PC-9 (cell line): ENCODE measurements at regions not wholly inside any gene's neighbourhood (a gene's known extent, or its start where the extent isn't known, plus 50 kb on each side); places are given as distances from the start of the nearest gene placed in this dataset.
"Not testable (repeated sequence)": the region's sequence is repeated elsewhere in the genome, so short reads cannot be mapped to it uniquely, and the experiment has no call there.

ENCODE experiments used
- BruUV-seq: library from RNA; stranded (reverse); fragments of 400-500 nt; replicated peaks from 2 replicates; lab custom pipeline; 2021; lab: Mats Ljungman, UMichigan
- CTCF ChIA-PET: fragments of 300-600 bp; sonication (Branson Sonifier 250); formaldehyde crosslinking; loops from one replicate; lab custom pipeline; 2022; ENCODE audit warnings: antibody characterized with exemption; lab: Charles Lee
- POLR2A ChIA-PET: fragments of 300-600 bp; sonication (Branson Sonifier 250); formaldehyde crosslinking; loops from one replicate; lab custom pipeline; 2022; ENCODE audit warnings: antibody characterized with exemption; ENCODE audit not compliant: unreplicated experiment; lab: Charles Lee
- DNase-seq, 2 experiments: peaks; one replicate each; pipeline versions ENCODE4 v3.0.0 to v3.0.0-alpha.2; 2015 to 2022; ENCODE audit warnings: mixed read lengths in 1 of 2
- H2AFZ ChIP-seq: fragments of 200-600 bp; sonication (generic); 2 replicates; pipeline ENCODE4 v1.8.1; 2017; ENCODE audit warnings: antibody characterized with exemption
- H3F3A ChIP-seq: fragments of 200-600 bp; sonication (generic); 2 replicates; pipeline ENCODE4 v1.8.1; 2017; ENCODE audit warnings: antibody characterized with exemption, mild to moderate bottlenecking, low read depth; ENCODE audit not compliant: insufficient read depth
- H3K27ac ChIP-seq: fragments of 200-600 bp; sonication (generic); 2 replicates; pipeline ENCODE4 v1.6.1; 2016; ENCODE audit warnings: mixed run types
- H3K27me3 ChIP-seq: fragments of 200-600 bp; sonication (generic); 2 replicates; pipeline ENCODE4 v1.6.1; 2016; ENCODE audit warnings: low read depth, mixed run types; ENCODE audit not compliant: insufficient read depth
- H3K36me3 ChIP-seq: fragments of 200-600 bp; sonication (generic); 2 replicates; pipeline ENCODE4 v1.6.1; 2016; ENCODE audit warnings: low read depth, mixed run types
- H3K4me1 ChIP-seq: fragments of 200-600 bp; sonication (generic); replicated peaks from 2 replicates; pipeline ENCODE4 v1.6.1; 2016; ENCODE audit warnings: mixed run types; ENCODE audit not compliant: insufficient read depth
- H3K4me2 ChIP-seq: fragments of 200-600 bp; sonication (generic); 2 replicates; pipeline ENCODE4 v1.6.1; 2017; ENCODE audit warnings: mixed run types
- H3K4me3 ChIP-seq: fragments of 200-600 bp; sonication (generic); 2 replicates; pipeline ENCODE4 v1.6.1; 2016; ENCODE audit warnings: mixed run types
- H3K79me2 ChIP-seq: fragments of 200-600 bp; sonication (generic); 2 replicates; pipeline ENCODE4 v1.6.1; 2017; ENCODE audit warnings: low read depth, mixed run types
- H3K9me2 ChIP-seq: fragments of 200-600 bp; sonication (generic); 2 replicates; pipeline ENCODE4 v1.8.1; 2017; ENCODE audit warnings: mild to moderate bottlenecking; ENCODE audit not compliant: insufficient read depth
- H3K9me3 ChIP-seq: fragments of 200-600 bp; sonication (generic); 2 replicates; pipeline ENCODE4 v1.8.1; 2016; ENCODE audit warnings: low read depth; ENCODE audit not compliant: insufficient read depth
- H4K20me1 ChIP-seq: fragments of 200-600 bp; sonication (generic); 2 replicates; pipeline ENCODE4 v1.8.1; 2017; ENCODE audit not compliant: insufficient read depth
- EZH2 ChIP-seq: fragments of 200-600 bp; sonication (generic); IDR thresholded peaks from 2 replicates; pipeline ENCODE4 v1.8.0; 2017; ENCODE audit warnings: antibody characterized with exemption, low read depth
- intact Hi-C: fragments of 100-400 bp; cut with micrococcal nuclease; formaldehyde crosslinking; loops from one replicate; pipeline ENCODE4 v1.10.0; 2022; ENCODE audit not compliant: unreplicated experiment
- TF ChIP-seq, protein P1 (sequence below): fragments of 200-600 bp; sonication (generic); conservative IDR thresholded peaks from 2 replicates; pipeline ENCODE4 v1.6.1; 2017; ENCODE audit warnings: mixed run types, antibody characterized with exemption, mild to moderate bottlenecking, moderate library complexity

DNA sequence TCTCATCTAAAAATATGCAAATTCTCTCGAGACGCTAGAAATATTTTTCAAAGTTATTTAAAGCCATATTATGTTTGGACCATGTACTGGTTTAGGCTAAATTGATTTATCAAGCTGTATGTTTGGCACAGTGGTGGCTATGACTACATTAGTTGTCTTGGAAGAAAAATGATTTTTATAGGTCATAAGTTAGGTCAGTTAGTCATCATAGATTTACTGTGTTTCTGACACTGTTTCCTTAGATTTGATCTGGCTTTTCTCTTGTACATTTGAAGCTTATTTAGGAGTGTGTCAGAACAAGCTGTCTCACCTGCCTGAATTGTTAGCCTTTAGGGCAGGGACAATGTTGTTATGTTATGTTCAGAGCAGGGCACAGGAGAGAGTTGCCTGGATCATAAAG is 161.1 kb upstream of the FBXO33 start:
- no peak overlapping the region for H2AFZ ChIP-seq
- H3K4me2 ChIP-seq, result no peak overlapping the region
- POLR2A ChIA-PET, result no interaction called here
- no TSS peak for BruUV-seq
- intact Hi-C loops, result no loop called here
- no peaks in the 10 kb centered on the region for H4K20me1 ChIP-seq
- DNase-seq, result no peak
- H3K27me3 ChIP-seq, result no peaks in the 10 kb centered on the region
- H3K4me1 ChIP-seq, result no peaks in the 10 kb centered on the region
- H3K9me3 ChIP-seq, result no peaks in the 10 kb centered on the region
- no peaks in the 10 kb centered on the region for H3K36me3 ChIP-seq
- no peaks in the 10 kb centered on the region for H3K79me2 ChIP-seq
- H3F3A ChIP-seq, result no peaks in the 10 kb centered on the region
- no peak overlapping the region for H3K27ac ChIP-seq
- peaks cover 4% of the 10 kb centered on the region; the same call in 1 of the 2 replicates for H3K9me2 ChIP-seq
- H3K4me3 ChIP-seq, result no peak overlapping the region
- no peak for TF ChIP-seq EZH2
- TF ChIP-seq, protein P1, sequence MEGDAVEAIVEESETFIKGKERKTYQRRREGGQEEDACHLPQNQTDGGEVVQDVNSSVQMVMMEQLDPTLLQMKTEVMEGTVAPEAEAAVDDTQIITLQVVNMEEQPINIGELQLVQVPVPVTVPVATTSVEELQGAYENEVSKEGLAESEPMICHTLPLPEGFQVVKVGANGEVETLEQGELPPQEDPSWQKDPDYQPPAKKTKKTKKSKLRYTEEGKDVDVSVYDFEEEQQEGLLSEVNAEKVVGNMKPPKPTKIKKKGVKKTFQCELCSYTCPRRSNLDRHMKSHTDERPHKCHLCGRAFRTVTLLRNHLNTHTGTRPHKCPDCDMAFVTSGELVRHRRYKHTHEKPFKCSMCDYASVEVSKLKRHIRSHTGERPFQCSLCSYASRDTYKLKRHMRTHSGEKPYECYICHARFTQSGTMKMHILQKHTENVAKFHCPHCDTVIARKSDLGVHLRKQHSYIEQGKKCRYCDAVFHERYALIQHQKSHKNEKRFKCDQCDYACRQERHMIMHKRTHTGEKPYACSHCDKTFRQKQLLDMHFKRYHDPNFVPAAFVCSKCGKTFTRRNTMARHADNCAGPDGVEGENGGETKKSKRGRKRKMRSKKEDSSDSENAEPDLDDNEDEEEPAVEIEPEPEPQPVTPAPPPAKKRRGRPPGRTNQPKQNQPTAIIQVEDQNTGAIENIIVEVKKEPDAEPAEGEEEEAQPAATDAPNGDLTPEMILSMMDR, result no peak
- CTCF ChIA-PET, result no interaction called here

DNA sequence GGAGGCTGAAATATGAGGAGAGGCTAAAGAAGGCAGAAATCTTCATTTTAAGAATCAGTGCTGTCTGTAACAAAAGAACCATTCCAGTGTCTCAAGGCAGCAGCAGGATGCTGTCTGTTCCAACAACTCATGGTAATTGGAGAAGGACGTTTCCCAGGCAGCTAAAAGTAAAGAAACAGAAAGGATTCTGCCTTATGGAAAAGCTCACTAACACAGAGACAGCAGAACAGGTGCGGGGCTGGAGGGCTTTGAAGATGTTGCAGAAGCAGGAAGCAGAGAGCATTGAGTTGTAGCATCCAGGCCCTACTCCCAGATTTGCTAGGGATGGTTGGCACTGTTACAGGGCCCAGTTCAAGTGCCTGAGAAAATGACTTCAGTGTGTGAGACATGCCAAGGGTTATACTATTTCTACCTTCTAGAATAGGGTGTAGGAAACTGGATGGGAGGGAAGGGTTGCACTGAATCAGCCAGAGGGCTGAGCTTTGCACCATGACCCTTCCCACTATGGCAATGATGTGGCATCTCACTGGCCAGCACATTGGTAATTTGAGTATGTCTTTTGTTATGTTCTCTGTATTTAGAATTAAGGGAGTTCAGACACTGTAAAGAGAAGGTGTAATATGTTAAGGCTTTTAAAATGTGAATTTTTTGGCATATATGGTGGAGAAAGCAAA is 160.0 kb upstream of the FBXO33 start:
- no peaks in the 10 kb centered on the region for H3K9me3 ChIP-seq
- H3K4me1 ChIP-seq, result no peaks in the 10 kb centered on the region
- H3K4me2 ChIP-seq, result no peak overlapping the region
- no peaks in the 10 kb centered on the region for H3K27me3 ChIP-seq
- no peaks in the 10 kb centered on the region for H3K79me2 ChIP-seq
- BruUV-seq, result no TSS peak
- no peaks in the 10 kb centered on the region for H3K36me3 ChIP-seq
- POLR2A ChIA-PET, result no interaction called here
- H3F3A ChIP-seq, result no peaks in the 10 kb centered on the region
- peaks cover 4% of the 10 kb centered on the region; the same call in 1 of the 2 replicates for H3K9me2 ChIP-seq
- no peaks in the 10 kb centered on the region for H4K20me1 ChIP-seq
- CTCF ChIA-PET, result no interaction called here
- no peak for DNase-seq
- intact Hi-C loops, result no loop called here
- H2AFZ ChIP-seq, result no peak overlapping the region
- H3K27ac ChIP-seq, result no peak overlapping the region
- TF ChIP-seq, protein P1, result no peak
- TF ChIP-seq EZH2, result no peak
- no peak overlapping the region for H3K4me3 ChIP-seq

DNA sequence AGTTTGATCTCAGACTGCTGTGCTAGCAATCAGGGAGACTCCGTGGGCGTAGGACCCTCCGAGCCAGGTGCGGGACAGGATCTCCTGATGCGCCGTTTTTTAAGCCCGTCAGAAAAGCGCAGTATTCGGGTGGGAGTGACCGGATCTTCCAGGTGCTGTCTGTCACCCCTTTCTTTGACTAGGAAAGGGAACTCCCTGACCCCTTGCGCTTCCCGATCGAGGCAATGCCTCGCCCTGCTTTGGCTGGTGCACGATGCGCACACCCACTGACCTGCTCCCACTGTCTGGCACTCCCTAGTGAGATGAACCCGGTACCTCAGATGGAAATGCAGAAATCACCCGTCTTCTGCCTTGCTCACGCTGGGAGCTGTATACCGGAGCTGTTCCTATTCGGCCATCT is 157.6 kb upstream of the FBXO33 start:
- H3K4me2 ChIP-seq, result 0 out of 2 replicates have a peak overlapping the region, but pooled peaks have one; percentile 34
- H3K9me3 ChIP-seq, H3K79me2 ChIP-seq, H3K9me2 ChIP-seq, H3K27ac ChIP-seq, H3K36me3 ChIP-seq, H3K27me3 ChIP-seq, H3F3A ChIP-seq, intact Hi-C loops, H2AFZ ChIP-seq, DNase-seq, H3K4me1 ChIP-seq, H4K20me1 ChIP-seq, CTCF ChIA-PET, POLR2A ChIA-PET, BruUV-seq: not testable (repeated sequence)
- H3K4me3 ChIP-seq, result peak overlapping the region; percentile 31; the same call in 1 of the 2 replicates
